Lower leg skin (tissue), 3 donors: ENCODE measurements at regions not wholly inside any gene's neighbourhood (a gene's known extent, or its start where the extent isn't known, plus 50 kb on each side); places are given as distances from the start of the nearest gene placed in this dataset.

Experiments
- CTCF ChIP-seq, 3 donors: fragments of 450-650 bp; IDR thresholded peaks; one replicate each; pipeline ENCODE4 v1.5.1; 2016; ENCODE audit warnings: antibody characterized with exemption in 3 of 3, mild to moderate bottlenecking in 3 of 3, moderate library complexity in 2 of 3
- POLR2A ChIP-seq, 2 donors: fragments of 450-650 bp; IDR thresholded peaks; one replicate each; pipeline ENCODE4 v1.6.1; 2016 to 2017; ENCODE audit warnings: antibody characterized with exemption in 2 of 2, mild to moderate bottlenecking in 1 of 2, moderate library complexity in 1 of 2

DNA sequence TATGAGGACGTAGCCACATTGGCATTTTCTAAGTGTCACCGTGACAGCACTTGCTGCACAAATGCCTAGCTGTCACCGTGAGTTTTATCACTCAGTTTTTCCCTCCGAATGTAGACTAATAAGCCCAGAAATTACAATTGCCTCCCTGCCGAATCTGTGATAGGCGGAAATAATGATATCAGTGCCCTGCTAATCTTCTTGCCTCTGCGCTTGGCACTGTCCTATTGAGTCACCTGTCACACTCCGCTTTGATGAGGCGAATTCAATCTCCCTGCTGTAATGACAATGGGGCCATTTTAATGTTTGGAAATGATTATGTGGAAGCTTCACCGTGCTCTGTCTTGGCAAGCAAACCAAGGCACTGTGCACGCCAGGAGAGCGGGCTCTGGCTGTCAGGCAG, 112.8 kb downstream of the LINC00237 start:
- TF ChIP-seq CTCF (IDR thresholded peaks at IDR 0.05) (no peak), POLR2A (IDR thresholded peaks at IDR 0.05) (no peak)
